ENCODE measurements at regions not wholly inside any gene's neighbourhood (a gene's known extent, or its start where the extent isn't known, plus 50 kb on each side); places are given as distances from the start of the nearest gene placed in this dataset.

DNA sequence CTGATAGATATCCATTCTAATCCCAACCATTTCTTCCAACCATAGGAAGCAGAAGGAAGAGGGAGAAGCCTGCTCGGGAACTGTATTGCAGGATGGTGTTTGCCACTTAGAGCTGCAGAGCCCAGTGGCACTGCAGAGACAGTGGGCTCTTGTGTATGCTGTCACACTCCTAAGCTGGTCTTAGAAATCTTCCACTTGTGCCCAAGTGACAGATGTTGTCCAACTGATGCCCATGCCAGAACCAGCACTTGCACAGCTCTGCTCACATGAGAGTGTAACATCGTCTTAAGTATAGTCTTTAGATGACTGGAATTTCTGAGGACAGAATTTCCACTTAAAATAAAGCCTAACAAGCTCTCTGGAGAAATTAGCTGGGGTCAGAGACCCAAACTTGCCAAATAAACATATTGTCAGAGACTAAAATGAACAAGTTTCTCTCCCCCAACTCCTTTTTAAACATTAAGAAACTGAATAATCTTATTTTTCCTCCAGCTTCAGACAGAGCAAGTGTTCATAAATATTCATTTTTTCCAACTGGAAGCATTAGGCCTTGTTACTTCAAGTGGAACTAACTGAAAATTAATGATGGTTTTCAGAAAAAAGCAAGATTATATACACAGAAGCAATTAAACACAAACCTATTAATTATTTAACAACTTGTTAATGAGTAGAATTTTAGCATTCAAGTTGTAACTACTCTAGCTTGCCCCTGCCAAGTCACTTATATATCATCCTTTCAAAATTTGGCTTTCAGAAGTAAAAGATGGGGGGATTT is 577.3 kb downstream of the AJAP1 start:
- no peak for DNase-seq (ENCODE audit: low read depth)

DNA sequence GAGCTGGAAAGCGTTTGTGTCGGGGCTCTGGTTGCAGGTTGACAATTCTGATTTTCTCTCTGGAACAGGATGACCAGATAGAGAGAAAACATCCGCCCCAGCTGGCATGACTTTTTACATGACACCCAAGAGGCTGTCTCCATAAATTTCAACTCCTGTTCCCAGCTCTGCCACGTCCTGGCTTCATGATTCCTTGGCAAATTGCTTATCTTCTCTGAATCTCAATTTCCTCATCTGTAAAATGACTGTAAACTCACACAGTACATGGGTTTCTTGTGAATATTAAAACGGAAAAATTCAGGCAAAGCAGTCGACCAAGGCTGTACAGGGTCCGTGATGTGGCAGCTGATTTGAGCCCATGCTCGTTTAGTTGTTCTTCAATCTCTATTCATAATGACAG is 572.7 kb downstream of the AJAP1 start:
- no peak for DNase-seq (ENCODE audit: low read depth)

DNA sequence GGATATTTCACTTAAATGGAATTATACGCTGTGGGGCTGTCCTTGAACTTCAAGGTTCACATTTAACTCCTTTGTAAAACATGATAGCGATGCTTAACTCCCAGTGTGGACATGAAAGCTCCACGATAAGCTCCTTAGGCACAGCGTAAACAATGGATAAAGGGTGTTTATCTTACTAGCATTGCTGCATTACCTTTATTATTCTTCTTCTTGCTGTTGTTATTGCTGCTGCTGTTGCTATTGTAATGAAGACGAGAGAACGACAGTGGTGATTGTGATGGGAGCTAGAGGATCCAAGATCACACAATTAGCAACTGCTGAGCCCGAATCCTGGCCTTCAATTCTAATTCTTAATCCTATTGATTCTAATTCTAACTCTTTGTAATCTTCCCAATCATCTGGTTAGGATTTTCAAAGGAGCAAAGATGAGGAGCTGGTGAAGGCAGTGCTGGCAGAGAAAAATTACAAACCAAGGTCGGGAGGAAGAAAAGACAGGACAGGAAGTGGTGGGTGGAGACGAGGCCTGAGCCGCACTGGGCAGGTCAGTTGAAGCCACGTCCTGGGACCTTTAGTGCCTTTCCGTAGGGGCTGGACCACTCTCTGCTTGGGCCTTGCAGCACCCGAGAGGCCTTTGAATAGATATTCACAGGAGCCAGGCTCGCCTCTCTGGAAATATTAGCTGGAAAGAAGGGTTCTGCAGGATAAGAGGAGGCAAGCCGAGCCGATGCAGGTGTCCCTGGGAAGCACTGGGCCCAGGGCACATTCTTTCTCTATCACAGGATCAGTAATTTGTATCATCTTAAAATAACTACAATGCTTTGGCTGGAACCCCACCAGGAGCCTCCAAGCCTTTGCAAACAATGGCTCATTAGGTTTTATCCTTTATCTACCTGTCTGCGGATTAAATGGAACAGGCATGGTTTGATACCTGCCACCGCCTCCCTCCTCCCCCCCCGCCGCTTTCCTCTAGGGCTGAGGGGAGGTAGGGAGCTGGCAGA is 571.6 kb downstream of the AJAP1 start:
- DNase-seq (ENCODE audit: low read depth) = no peak

DNA sequence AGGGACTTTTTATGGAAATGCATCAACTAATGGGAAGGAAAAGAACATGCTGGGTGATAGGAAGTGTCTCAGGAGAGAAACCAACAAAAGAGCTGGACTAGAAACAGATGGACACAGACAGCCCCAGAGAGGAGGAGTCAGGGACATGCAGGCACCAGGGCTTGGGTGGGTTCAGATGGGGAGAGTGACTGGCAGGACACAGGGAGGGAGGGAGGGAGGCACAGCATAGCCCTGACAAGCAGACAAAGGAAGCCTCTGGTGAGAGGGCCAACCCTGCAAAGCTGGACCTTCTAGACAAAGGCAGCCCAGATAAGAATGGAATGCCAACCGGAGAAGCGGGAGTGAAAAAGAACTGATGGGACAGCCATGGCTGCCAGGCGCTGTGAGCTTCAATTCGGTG is 568.8 kb downstream of the AJAP1 start:
- DNase-seq (ENCODE audit: low read depth) = no peak

DNA sequence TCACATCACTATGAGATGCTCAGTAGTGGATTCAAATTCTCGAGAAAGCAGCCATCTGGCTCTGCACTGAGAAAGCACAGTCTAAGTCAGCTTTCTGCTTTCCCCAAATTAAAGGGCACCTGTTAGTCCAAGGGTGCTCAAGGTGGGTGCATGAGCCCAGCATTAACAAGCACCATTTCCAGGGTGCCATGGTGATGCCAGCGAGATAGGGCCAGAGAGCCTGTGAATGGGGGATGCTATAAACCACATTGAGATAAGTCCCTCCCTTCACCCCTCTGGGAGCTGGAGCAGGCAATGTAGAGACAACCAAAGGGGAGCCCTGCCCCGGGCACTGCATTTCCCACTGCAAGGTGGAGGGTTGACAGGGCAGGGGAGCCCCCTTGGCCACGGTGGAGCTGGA is 568.2 kb downstream of the AJAP1 start:
- no peak for DNase-seq (ENCODE audit: low read depth)

DNA sequence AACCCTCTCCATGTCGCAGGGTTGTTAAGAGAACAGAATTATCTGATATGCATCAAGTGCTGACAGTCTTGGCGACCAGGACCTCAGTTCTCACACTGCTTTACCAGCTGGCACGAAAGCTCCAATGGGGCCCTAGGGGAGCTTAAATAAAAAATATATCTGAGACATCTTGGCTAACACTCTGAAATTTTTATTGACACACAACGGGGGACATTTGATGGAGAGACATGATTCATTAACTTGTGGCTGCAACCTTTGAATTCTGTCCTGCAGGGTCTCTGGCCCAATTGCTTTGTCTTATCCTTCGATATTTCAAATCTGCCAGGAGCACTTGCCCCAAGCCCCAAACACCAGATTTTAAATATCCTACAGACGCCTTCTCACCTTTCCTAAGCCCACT is 567.0 kb downstream of the AJAP1 start:
- no peak for DNase-seq (ENCODE audit: low read depth)

DNA sequence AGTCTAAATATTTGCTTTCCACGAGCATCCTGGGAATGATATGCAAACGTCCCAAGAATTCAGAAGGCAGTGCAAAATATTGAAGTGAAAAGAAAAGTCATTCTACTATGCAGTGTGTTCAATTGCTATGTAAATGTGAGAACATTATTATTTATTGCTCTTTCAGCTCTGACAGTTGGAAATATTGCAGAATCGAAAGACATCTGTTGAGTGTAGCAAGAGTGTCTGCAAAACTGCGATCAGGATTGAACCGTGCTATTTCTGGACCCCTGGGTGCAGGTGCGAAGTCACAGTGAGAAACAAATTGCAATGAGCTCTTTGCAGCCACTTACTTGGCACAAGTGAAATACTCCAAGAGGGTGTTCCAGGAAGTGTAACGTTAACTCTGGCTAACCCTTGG is 566.4 kb downstream of the AJAP1 start:
- no peak for DNase-seq (ENCODE audit: low read depth)

DNA sequence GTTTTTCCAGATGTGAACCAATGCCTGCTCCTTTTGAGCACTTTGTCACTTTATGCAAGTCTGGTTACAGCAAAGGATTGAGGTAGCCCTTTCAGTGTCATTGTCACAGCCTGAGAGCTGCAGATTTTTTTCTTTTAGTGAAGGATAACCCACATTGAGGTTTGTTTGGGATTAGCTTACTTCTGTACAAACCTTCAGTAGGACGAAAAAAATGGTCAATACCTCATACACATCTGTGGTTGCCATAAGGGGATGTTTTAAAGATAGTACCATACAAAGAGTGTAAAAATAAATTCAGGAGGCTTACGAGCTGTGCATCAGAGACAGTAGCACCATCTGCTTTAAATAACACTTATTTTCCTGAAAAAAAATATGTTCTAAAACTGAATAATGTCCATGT is 566.0 kb downstream of the AJAP1 start:
- no peak for DNase-seq (ENCODE audit: low read depth)

DNA sequence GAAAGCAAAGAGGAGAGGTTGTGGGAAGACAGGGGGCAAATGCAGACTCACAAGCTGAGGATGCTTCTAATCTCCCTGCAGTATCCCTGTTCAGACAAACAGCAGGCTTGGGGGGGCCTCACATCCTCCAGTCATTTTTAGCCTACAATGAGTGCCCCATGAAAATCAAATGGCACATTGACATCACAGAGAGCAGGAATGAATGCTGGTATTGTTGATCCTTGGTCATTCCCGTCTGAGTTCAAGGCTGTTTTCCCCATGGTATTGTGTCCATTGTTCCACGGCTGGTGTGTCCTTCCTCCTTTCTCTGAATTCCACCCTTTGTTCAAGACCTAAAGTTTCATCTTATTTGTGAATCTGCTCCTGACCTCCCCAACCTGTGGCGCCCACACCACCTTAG is 545.6 kb downstream of the AJAP1 start:
- DNase-seq (ENCODE audit: low read depth) = no peak

DNA sequence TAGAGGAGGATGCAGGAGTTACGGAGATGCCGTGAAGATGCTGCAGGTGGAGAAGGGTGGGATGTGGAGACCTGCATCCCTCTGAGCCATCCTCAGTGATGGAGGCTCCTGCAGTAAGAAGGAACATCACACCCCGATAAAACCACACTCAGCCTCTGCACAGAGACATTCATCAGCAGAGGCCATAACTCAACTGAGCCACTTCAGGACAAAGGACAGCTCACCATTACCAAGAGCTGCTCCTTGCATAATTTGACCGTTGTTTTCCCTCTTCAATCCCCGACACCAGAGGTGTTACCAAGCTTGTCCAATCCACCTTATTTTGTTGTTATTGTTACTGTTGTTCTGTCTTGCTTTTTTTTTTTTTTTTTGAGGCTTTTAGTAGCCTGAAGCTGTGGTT is 543.9 kb downstream of the AJAP1 start:
- DNase-seq (ENCODE audit: low read depth) = no peak

DNA sequence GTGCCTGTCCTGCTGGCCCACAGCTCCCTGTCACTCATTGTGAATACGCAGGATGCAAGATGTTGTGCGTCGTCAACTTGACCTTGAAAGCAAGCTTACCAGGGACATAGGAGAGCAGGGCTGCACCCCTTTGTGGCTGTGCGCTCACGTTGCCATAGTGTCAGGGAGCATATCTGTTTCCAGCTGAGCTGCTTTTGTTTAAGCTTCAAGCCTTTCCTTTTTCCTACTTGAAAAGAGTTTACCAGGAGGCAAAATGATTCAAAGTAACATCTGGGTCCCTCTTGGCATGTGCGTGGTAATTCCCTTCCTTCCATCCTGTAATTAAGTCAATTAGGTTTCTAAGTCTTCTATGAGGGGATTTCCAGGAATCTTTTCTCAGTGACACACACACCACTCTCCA is 537.1 kb downstream of the AJAP1 start:
- DNase-seq (ENCODE audit: low read depth) = no peak

DNA sequence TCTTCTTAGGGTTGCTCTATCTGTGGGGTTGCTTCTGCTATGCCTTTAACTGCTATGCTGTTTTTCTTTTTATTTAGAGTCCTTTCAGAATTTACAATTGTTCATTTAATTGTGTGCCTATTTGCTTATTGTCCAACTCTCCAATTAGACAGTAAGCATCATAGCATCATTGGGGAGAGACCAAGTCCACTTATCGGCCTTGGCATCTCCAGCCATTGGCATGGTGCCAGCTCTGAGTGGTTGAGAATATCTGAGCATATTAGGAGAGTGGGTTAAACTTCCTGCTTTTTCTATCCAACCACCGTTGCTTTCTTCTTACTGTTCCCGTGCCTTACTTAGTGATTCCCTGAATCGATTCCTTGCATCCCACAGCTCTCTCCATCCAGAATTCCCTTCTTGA is 535.0 kb downstream of the AJAP1 start:
- DNase-seq (ENCODE audit: low read depth) = no peak

DNA sequence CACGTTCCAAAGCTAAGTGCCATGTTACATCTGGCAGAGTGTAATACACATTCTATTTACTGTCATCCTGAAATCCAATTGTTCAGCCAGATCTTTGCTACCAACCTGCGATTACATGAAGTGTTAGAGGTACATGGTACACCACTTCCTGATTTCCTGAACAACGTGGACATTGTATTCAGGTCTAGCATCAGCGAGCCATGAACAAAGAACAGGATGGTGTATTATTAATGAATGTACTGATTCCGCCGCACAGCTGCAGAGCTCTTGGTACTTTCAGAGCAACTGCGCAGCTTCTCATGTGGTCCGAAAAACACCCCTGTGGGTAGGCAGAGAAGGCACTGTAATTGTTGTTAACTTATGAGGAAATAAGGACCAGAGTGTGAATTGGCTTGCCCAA is 511.4 kb downstream of the AJAP1 start:
- no peak for DNase-seq (ENCODE audit: low read depth)

DNA sequence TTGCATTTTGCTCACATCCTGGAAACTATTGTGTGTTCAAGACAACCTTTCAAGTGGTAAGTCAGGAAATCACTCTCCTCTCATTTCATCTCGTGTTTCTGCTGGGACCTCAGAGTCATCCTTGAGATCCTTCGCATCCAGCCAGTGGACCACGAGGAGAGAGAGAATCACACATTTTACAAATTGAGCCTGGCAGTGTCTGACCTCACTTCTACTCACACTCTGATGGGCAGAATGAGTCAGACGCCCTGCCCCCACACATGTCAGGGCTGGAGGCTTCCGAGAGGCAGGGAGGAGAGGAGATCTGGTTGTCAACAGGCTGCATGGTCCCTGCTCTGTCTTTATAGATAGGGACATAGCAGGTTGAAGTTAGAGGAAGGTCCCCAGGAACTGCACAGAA is 509.7 kb downstream of the AJAP1 start:
- DNase-seq (ENCODE audit: low read depth) = no peak

DNA sequence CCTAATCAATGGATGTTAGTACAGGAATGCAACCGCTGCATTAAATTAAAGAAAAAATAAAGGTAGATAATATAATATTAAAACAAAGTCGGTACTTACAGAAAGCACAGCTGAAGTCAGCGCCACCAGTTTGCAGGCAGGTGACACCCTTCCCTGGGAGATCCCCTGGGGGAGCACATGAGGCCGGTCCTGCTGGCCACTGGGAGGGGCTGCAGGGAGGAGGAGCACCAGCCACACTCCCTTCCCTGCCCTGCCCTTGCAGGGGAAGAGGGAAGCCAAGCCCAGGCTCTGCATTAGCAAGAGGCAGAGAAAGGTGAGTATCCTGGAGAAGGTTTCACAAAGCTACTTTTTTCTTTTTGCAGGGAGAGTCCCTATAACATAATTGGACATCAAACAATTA is 507.0 kb downstream of the AJAP1 start:
- no peak for DNase-seq (ENCODE audit: low read depth)

DNA sequence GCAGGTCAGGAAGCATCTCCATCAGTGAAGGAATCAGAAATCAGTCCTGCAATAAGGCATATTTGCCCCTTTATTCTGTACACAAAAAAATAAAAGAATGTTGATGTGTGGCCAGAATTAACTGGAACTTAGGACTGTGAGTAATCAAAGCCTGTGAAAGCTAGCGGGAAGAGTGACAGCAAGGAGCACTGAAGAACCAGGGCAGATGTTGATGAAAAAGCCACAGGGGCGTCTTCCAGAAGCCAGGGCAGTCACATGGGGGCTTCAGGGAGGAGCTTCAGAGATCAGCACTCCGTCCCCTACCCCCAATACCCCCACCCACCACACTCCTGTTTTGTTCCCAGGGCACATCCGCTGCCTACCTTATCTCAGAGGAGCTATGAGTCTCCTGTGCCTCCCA is 502.8 kb downstream of the AJAP1 start:
- no peak for DNase-seq (ENCODE audit: low read depth)

DNA sequence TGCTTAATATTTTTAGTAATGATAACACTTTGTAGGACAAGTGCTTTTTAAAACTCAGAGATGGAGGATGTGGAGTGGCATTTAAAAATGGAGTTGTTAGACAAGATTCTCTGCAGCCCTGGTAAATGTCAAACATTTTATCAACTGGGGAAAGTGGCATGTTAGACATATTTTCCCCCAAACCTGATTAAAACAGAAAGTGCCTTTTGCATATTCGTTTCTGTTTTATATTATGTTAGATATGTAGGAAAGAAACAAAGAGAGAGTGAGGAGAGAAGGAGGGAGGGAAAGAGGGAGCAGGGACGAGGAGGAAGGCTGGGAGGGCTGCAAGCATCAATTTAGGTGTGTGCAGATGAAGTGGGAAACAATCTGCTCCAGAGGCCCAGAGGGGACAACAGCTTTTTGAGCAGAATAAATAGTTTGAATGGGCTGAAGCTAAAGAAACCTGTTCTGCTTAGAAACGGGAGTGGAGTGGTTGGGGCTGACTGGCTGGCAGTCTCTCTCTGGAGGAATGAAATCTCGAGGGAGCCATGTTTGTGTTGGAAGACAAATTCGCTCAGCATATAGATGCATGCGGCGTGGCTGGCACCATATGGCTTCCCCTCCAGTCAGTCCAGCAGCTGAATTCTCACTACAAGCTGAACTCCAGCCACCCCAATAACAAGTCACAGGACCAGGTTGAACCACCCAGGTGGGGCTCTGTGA is 502.2 kb downstream of the AJAP1 start:
- DNase-seq (ENCODE audit: low read depth) = no peak

DNA sequence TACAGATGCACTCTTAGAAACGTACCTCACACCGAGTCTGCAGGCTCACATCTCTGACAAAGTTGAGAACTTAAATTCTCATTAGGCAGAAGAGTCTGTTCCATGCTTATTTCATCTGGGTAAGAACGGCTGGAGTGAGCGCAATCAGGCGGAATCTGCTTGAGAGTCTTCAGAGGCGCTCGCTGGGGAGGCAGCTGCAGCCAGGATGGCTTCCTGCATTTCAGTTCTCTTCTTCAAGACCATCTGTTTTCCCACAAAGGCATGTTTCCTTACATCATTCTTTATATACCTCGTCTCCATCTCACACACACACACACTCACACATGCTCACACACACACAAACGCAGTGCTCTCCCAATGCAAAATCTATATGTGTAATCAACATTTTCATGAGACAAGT is 497.1 kb downstream of the AJAP1 start:
- DNase-seq (ENCODE audit: low read depth) = no peak

DNA sequence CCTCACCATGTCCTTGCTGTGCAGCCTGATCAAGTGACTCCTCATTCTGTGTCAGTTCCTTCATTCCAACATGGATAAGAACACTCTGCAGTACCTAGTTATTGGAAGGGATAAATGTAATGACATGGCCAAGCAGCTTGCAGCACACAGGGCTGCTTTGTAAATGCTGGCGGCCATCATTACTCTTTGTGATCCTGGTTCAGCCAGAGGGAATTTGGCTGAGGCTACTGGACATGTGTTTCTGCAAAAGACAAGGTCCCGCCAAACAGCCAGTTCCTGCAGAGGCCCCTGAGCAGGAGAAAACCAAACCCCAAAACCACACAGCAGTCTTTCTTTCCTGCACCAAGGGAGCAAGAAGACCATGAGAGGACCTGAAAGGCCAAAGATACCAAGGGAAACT is 495.8 kb downstream of the AJAP1 start:
- DNase-seq (ENCODE audit: low read depth) = no peak

DNA sequence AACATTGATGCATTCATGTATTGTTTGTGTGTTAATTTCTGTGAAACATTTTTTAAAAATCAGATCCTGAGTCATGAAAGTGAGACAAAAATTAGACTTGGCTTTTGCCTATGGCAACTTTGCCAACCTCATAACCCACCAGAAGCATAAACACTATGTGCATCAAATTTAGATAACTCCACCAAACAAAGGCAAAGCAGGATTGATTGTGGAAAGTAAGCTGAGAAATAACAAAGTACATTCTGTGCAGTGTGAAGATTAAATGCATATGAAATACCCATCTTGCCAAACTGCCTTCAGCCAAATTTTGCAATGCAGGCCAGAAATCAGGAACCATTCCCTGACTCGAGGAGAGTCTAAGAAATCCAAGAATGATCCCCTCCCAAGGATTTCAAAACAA is 493.4 kb downstream of the AJAP1 start:
- DNase-seq (ENCODE audit: low read depth) = no peak

DNA sequence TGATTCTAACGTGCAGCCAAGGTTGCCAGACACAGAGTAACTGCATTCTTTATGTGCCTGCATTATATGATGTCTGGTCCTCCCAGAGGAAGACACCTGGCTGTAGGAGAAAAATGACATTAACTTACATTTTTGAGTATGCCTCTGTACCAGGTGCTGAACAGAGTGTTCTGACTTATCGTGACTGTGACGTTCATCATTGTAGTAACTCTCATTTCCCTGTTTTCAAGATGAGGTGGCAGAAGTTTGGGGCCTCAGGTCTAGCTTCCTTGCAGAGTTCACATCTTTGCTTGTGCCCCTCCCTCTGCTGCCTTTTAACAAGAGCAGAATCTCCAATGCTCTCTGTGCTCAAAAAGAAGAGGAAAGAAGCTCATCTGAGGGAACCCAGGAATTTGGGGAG is 488.0 kb downstream of the AJAP1 start:
- DNase-seq (ENCODE audit: low read depth) = no peak

DNA sequence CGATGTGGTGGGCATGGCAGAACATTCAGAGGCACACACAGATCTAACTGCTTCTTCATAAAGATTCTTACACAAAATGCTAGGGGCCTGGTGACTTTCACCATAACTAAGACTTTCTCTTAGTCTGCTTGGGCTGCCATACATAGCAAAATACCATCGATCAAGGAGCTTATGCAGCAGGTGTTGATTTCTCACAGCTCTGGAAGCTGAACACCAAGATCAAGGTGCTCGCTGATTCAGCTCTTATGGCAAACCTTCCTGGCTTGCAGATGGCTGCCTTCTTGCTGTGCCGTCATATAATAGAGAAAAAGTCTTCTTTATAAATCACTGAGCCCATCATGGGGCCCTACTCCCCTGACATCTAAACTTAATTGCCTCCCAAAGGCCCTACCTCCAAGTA is 487.3 kb downstream of the AJAP1 start:
- no peak for DNase-seq (ENCODE audit: low read depth)

DNA sequence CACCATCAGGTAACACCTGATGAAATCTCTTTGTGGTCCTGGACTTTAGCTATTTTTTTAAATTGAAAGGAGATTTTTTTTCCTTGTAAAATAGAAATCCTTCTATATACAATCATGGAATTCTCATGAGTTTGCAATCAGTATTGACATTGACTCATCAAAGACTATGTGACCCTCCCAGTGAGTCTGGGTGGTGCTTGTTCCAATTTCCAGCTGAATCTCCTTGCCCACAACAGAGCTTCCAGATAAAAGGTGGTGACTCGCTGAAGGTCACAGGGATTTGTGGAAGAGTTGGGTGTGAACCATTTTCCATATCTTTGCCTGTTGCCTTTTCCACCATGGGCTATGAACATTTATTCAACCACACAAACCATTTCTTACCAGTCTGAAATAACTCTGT is 486.6 kb downstream of the AJAP1 start:
- no peak for DNase-seq (ENCODE audit: low read depth)
